Fibroblast of lung (primary cell): ENCODE measurements at regions not wholly inside any gene's neighbourhood (a gene's known extent, or its start where the extent isn't known, plus 50 kb on each side); places are given as distances from the start of the nearest gene placed in this dataset.
A peak's percentile ranks its signal among the peaks of the same experiment; 100 is the strongest.

Experiments used
- DNase-seq, 2 donors: peaks; one replicate each; pipeline versions ENCODE4 v3.0.0 to v3.0.0-alpha.2; 2010; ENCODE audit warnings: low read depth in 2 of 2
- H2AFZ ChIP-seq: 2 replicates; pipeline ENCODE4 v1.5.1; 2012; ENCODE audit warnings: low read length, control low read depth, inconsistent platforms
- H3K27ac ChIP-seq: 2 replicates; pipeline ENCODE4 v1.5.1; 2011; ENCODE audit warnings: low read length, control low read depth; ENCODE audit not compliant: insufficient read depth
- H3K27me3 ChIP-seq: 2 replicates; pipeline ENCODE4 v1.5.1; 2011; ENCODE audit warnings: mild to moderate bottlenecking, low read length; ENCODE audit not compliant: control insufficient read depth, insufficient read depth
- H3K36me3 ChIP-seq: 2 replicates; pipeline ENCODE4 v1.5.1; 2011; ENCODE audit warnings: low read length; ENCODE audit not compliant: control insufficient read depth, insufficient read depth
- H3K4me1 ChIP-seq: 2 replicates; pipeline ENCODE4 v1.5.1; 2011; ENCODE audit warnings: low read length; ENCODE audit not compliant: control insufficient read depth, insufficient read depth; ENCODE audit errors: extremely low read depth
- H3K4me2 ChIP-seq: 2 replicates; pipeline ENCODE4 v1.5.1; 2011; ENCODE audit warnings: low read length, control low read depth; ENCODE audit not compliant: insufficient read depth; ENCODE audit errors: extremely low read depth
- H3K4me3 ChIP-seq, 4 experiments: fragments of 200-600 bp in 1 of 4; sonication (generic) in 1 of 4; replicated peaks in 1 of 4; 2 replicates each; pipeline ENCODE4 v1.5.1; 2011 to 2016; ENCODE audit warnings: low read length in 4 of 4, low read depth in 3 of 4, mild to moderate bottlenecking in 3 of 4, control low read depth in 2 of 4, inconsistent platforms in 1 of 4, mixed read lengths in 1 of 4; ENCODE audit not compliant: insufficient read depth in 1 of 4; ENCODE audit errors: control extremely low read depth in 1 of 4
- H3K79me2 ChIP-seq: 2 replicates; pipeline ENCODE4 v1.5.1; 2012; ENCODE audit warnings: mild to moderate bottlenecking, low read length, inconsistent platforms; ENCODE audit not compliant: control insufficient read depth, insufficient read depth
- H3K9ac ChIP-seq: 2 replicates; pipeline ENCODE4 v1.5.1; 2011; ENCODE audit warnings: mild to moderate bottlenecking, low read length, control low read depth; ENCODE audit not compliant: insufficient read depth
- H3K9me3 ChIP-seq: 2 replicates; pipeline ENCODE4 v1.5.1; 2012; ENCODE audit warnings: low read depth, low read length; ENCODE audit not compliant: control insufficient read depth, insufficient read depth
- H4K20me1 ChIP-seq: 2 replicates; pipeline ENCODE4 v1.5.1; 2011; ENCODE audit warnings: low read length; ENCODE audit not compliant: control insufficient read depth, insufficient read depth; ENCODE audit errors: extremely low read depth
- EZH2 ChIP-seq: IDR thresholded peaks from 2 replicates; pipeline ENCODE4 v1.5.1; 2012; ENCODE audit warnings: low read length, control low read depth, mild to moderate bottlenecking; ENCODE audit errors: missing control alignments
- TF ChIP-seq, protein P1 (sequence below), 2 donors: IDR thresholded peaks in 1 of 2; conservative IDR thresholded peaks in 1 of 2; 1 replicate in 1 of 2; 2 replicates in 1 of 2; pipeline ENCODE4 v1.5.1; 2011 to 2012; ENCODE audit warnings: low read length in 2 of 2, control low read depth in 1 of 2, inconsistent platforms in 1 of 2, low read depth in 1 of 2, mild to moderate bottlenecking in 1 of 2

DNA sequence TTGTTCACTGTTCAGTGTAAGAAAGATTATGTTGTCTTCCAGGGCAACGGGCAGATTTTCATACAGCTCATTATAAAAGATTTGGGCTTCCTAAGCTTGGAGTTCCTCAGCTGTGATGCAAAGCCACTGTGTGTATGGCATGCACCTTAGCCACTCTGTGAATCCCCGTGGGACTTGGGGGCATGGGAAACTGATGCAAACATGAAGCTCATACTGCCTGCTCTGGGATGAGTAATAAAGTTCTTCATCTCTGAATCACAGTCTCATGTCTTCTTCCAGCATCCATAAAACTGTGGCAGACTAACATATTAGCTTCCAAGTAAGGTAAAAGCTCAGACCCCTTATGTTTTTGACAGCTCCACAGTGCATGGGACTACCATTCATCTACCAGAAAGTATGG lies 154.3 kb upstream of the RORA start:
- TF ChIP-seq, protein P1, sequence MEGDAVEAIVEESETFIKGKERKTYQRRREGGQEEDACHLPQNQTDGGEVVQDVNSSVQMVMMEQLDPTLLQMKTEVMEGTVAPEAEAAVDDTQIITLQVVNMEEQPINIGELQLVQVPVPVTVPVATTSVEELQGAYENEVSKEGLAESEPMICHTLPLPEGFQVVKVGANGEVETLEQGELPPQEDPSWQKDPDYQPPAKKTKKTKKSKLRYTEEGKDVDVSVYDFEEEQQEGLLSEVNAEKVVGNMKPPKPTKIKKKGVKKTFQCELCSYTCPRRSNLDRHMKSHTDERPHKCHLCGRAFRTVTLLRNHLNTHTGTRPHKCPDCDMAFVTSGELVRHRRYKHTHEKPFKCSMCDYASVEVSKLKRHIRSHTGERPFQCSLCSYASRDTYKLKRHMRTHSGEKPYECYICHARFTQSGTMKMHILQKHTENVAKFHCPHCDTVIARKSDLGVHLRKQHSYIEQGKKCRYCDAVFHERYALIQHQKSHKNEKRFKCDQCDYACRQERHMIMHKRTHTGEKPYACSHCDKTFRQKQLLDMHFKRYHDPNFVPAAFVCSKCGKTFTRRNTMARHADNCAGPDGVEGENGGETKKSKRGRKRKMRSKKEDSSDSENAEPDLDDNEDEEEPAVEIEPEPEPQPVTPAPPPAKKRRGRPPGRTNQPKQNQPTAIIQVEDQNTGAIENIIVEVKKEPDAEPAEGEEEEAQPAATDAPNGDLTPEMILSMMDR (conservative IDR thresholded peaks at IDR 0.05 in 1 of 2, IDR thresholded peaks at IDR 0.05 in 1 of 2; ENCODE audit: low read depth in 1 of 2, low read length in 2 of 2) = no peak
- TF ChIP-seq EZH2 = no peak
- H3K27me3 ChIP-seq = no peaks in the 10 kb centered on the region
- no peak overlapping the region for H3K4me2 ChIP-seq
- no peaks in the 10 kb centered on the region for H3K4me1 ChIP-seq
- peak; percentile 11 to 13 for DNase-seq
- no peak overlapping the region for H3K9ac ChIP-seq
- H3K36me3 ChIP-seq = no peaks in the 10 kb centered on the region
- H3K27ac ChIP-seq = peak overlapping the region; percentile 7
- no peak overlapping the region for H3K4me3 ChIP-seq
- no peaks in the 10 kb centered on the region for H3K79me2 ChIP-seq
- no peak overlapping the region for H2AFZ ChIP-seq
- H4K20me1 ChIP-seq = no peaks in the 10 kb centered on the region
- no peaks in the 10 kb centered on the region for H3K9me3 ChIP-seq

DNA sequence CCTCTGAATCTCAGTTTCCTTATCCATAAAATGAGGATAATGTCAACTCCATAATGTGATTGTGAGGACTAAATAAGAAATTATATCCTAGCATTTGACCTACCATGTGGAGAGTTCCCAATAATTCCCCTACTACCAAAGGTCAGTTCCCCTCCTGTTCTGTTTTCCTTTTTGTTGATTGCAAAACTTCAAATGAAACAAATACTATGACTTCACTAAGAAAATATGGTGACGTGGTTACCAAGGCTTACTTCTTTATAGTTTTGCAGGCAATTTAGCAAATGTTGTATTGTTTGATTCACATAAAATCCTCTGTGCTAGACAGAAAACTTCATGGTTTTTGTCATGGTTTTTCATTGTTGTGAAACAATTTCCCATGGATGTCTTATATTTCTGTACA lies 153.8 kb upstream of the RORA start:
- H4K20me1 ChIP-seq = no peaks in the 10 kb centered on the region
- no peaks in the 10 kb centered on the region for H3K9me3 ChIP-seq
- no peaks in the 10 kb centered on the region for H3K4me1 ChIP-seq
- no peaks in the 10 kb centered on the region for H3K79me2 ChIP-seq
- no peak overlapping the region for H2AFZ ChIP-seq
- H3K36me3 ChIP-seq = no peaks in the 10 kb centered on the region
- no peak for DNase-seq
- TF ChIP-seq, protein P1 (conservative IDR thresholded peaks at IDR 0.05 in 1 of 2, IDR thresholded peaks at IDR 0.05 in 1 of 2; ENCODE audit: low read depth in 1 of 2, low read length in 2 of 2) = no peak
- TF ChIP-seq EZH2 = no peak
- H3K9ac ChIP-seq = no peak overlapping the region
- H3K27ac ChIP-seq = peak overlapping the region; percentile 7
- H3K4me2 ChIP-seq = no peak overlapping the region
- no peak overlapping the region for H3K4me3 ChIP-seq
- no peaks in the 10 kb centered on the region for H3K27me3 ChIP-seq

- Histone ChIP-seq H4K20me1 (no peaks in the 10 kb centered on the region), H2AFZ (no peak overlapping the region), H3K36me3 (no peaks in the 10 kb centered on the region), H3K9me3 (no peaks in the 10 kb centered on the region), H3K4me2 (no peak overlapping the region), H3K27me3 (no peaks in the 10 kb centered on the region), H3K9ac (no peak overlapping the region), H3K79me2 (no peaks in the 10 kb centered on the region), H3K27ac (no peak overlapping the region), H3K4me1 (no peaks in the 10 kb centered on the region), H3K4me3 (no peak overlapping the region)
- no peak for DNase-seq
- TF ChIP-seq EZH2 = no peak
- TF ChIP-seq, protein P1 (conservative IDR thresholded peaks at IDR 0.05 in 1 of 2, IDR thresholded peaks at IDR 0.05 in 1 of 2; ENCODE audit: low read depth in 1 of 2, low read length in 2 of 2) = no peak
Observed at GRCh38 chr15:61381501-61381900, 152.4 kb upstream of the RORA start.
